HAP-1 (cell line): ENCODE measurements at regions not wholly inside any gene's neighbourhood (a gene's known extent, or its start where the extent isn't known, plus 50 kb on each side); places are given as distances from the start of the nearest gene placed in this dataset.

Experiments used
- DNase-seq, 2 experiments: peaks; one replicate each; pipeline ENCODE4 v3.0.0-alpha.2; 2016 to 2020; ENCODE audit warnings: low spot score in 2 of 2
- H3K27me3 ChIP-seq: fragments of 250-450 bp; sonication (Bioruptor Pico); 2 replicates; pipeline ENCODE4 v1.5.1; 2020; ENCODE audit warnings: low read depth, mild to moderate bottlenecking, moderate library complexity
- H3K36me3 ChIP-seq: fragments of 250-450 bp; sonication (Bioruptor Pico); replicated peaks from 2 replicates; pipeline ENCODE4 v1.5.1; 2020; ENCODE audit warnings: mild to moderate bottlenecking
- H3K4me1 ChIP-seq: fragments of 250-450 bp; sonication (Bioruptor Pico); 2 replicates; pipeline ENCODE4 v1.5.1; 2020; ENCODE audit warnings: mild to moderate bottlenecking
- H3K4me3 ChIP-seq: fragments of 250-450 bp; sonication (Bioruptor Pico); 2 replicates; pipeline ENCODE4 v1.5.1; 2020; ENCODE audit warnings: mild to moderate bottlenecking, moderate library complexity
- H3K9me3 ChIP-seq: fragments of 250-450 bp; sonication (Bioruptor Pico); 2 replicates; pipeline ENCODE4 v1.5.1; 2020; ENCODE audit warnings: mild to moderate bottlenecking, moderate library complexity
- in situ Hi-C: fragments of 300-500 bp; cut with MboI; formaldehyde crosslinking; loops from 3 replicates; pipeline ENCODE4 v1.14.3; 2020; ENCODE audit warnings: low sequenced_read_pairs, inconsistent platforms, mixed read lengths

- Histone ChIP-seq H3K9me3 (no peaks in the 10 kb centered on the region), H3K36me3 (no peaks in the 10 kb centered on the region), H3K4me1 (no peaks in the 10 kb centered on the region), H3K4me3 (no peak overlapping the region), H3K27me3 (0 out of 2 replicates have a peak, but pooled peaks cover 2% of the 10 kb centered on the region)
- no peak for DNase-seq
- in situ Hi-C loops, result no loop called here
These were observed 572.9 kb upstream of the CADM1 start for GRCh38 chr11:116077092-116077491.

- Histone ChIP-seq H3K4me1 (no peaks in the 10 kb centered on the region), H3K27me3 (0 out of 2 replicates have a peak, but pooled peaks cover 2% of the 10 kb centered on the region), H3K36me3 (no peaks in the 10 kb centered on the region), H3K4me3 (no peak overlapping the region), H3K9me3 (no peaks in the 10 kb centered on the region)
- no peak for DNase-seq
- in situ Hi-C loops, result no loop called here
These were observed 569.9 kb upstream of the CADM1 start for GRCh38 chr11:116073854-116074837.

- Histone ChIP-seq H3K27me3 (0 out of 2 replicates have a peak, but pooled peaks cover 2% of the 10 kb centered on the region), H3K4me3 (no peak overlapping the region), H3K36me3 (no peaks in the 10 kb centered on the region), H3K9me3 (no peaks in the 10 kb centered on the region), H3K4me1 (no peaks in the 10 kb centered on the region)
- peak in 1 of 2 experiments; percentile 20 for DNase-seq
- in situ Hi-C loops, result no loop called here
These were observed 568.6 kb upstream of the CADM1 start for GRCh38 chr11:116072601-116073410.

- H3K4me1 ChIP-seq, result no peaks in the 10 kb centered on the region
- H3K9me3 ChIP-seq, result no peaks in the 10 kb centered on the region
- H3K27me3 ChIP-seq, result 0 out of 2 replicates have a peak, but pooled peaks cover 2% of the 10 kb centered on the region
- no peak overlapping the region for H3K4me3 ChIP-seq
- DNase-seq, result no peak
- in situ Hi-C loops, result no loop called here
- no peaks in the 10 kb centered on the region for H3K36me3 ChIP-seq
These were observed 567.9 kb upstream of the CADM1 start for GRCh38 chr11:116072133-116072532.

GRCh38 chr11:116071241-116071640, 567.0 kb upstream of the CADM1 start:
- no peak for DNase-seq
- in situ Hi-C loops, result no loop called here
- H3K27me3 ChIP-seq, result 0 out of 2 replicates have a peak, but pooled peaks cover 2% of the 10 kb centered on the region
- no peaks in the 10 kb centered on the region for H3K36me3 ChIP-seq
- H3K9me3 ChIP-seq, result no peaks in the 10 kb centered on the region
- H3K4me3 ChIP-seq, result no peak overlapping the region
- H3K4me1 ChIP-seq, result no peaks in the 10 kb centered on the region

GRCh38 chr11:116070520-116070919, 566.3 kb upstream of the CADM1 start:
- in situ Hi-C loops, result no loop called here
- Histone ChIP-seq H3K9me3 (no peaks in the 10 kb centered on the region), H3K27me3 (0 out of 2 replicates have a peak, but pooled peaks cover 2% of the 10 kb centered on the region), H3K4me1 (no peaks in the 10 kb centered on the region), H3K4me3 (no peak overlapping the region), H3K36me3 (no peaks in the 10 kb centered on the region)
- DNase-seq, result no peak

- no peak for DNase-seq
- Histone ChIP-seq H3K27me3 (no peaks in the 10 kb centered on the region), H3K4me1 (no peaks in the 10 kb centered on the region), H3K36me3 (no peaks in the 10 kb centered on the region), H3K9me3 (no peaks in the 10 kb centered on the region), H3K4me3 (no peak overlapping the region)
- in situ Hi-C loops, result no loop called here
These were observed 562.6 kb upstream of the CADM1 start for GRCh38 chr11:116066777-116067176.

GRCh38 chr11:116065986-116066385, 561.8 kb upstream of the CADM1 start:
- Histone ChIP-seq H3K4me1 (no peaks in the 10 kb centered on the region), H3K27me3 (no peaks in the 10 kb centered on the region), H3K9me3 (no peaks in the 10 kb centered on the region), H3K36me3 (no peaks in the 10 kb centered on the region), H3K4me3 (no peak overlapping the region)
- DNase-seq, result no peak
- in situ Hi-C loops, result no loop called here

GRCh38 chr11:116065191-116065895, 561.1 kb upstream of the CADM1 start:
- no peaks in the 10 kb centered on the region for H3K4me1 ChIP-seq
- no peaks in the 10 kb centered on the region for H3K27me3 ChIP-seq
- no peak overlapping the region for H3K4me3 ChIP-seq
- in situ Hi-C loops, result no loop called here
- no peaks in the 10 kb centered on the region for H3K9me3 ChIP-seq
- no peaks in the 10 kb centered on the region for H3K36me3 ChIP-seq
- no peak for DNase-seq

- H3K4me3 ChIP-seq, result no peak overlapping the region
- no peaks in the 10 kb centered on the region for H3K4me1 ChIP-seq
- in situ Hi-C loops, result no loop called here
- no peak for DNase-seq
- no peaks in the 10 kb centered on the region for H3K9me3 ChIP-seq
- no peaks in the 10 kb centered on the region for H3K27me3 ChIP-seq
- no peaks in the 10 kb centered on the region for H3K36me3 ChIP-seq
These were observed 558.4 kb upstream of the CADM1 start for GRCh38 chr11:116062490-116063171.

GRCh38 chr11:116062129-116062489, 557.9 kb upstream of the CADM1 start:
- no peaks in the 10 kb centered on the region for H3K27me3 ChIP-seq
- no peaks in the 10 kb centered on the region for H3K9me3 ChIP-seq
- no peak overlapping the region for H3K4me3 ChIP-seq
- DNase-seq, result no peak
- in situ Hi-C loops, result no loop called here
- H3K4me1 ChIP-seq, result no peaks in the 10 kb centered on the region
- H3K36me3 ChIP-seq, result no peaks in the 10 kb centered on the region

GRCh38 chr11:116061322-116061721, 557.1 kb upstream of the CADM1 start:
- Histone ChIP-seq H3K4me3 (no peak overlapping the region), H3K27me3 (no peaks in the 10 kb centered on the region), H3K36me3 (no peaks in the 10 kb centered on the region), H3K4me1 (no peaks in the 10 kb centered on the region), H3K9me3 (no peaks in the 10 kb centered on the region)
- in situ Hi-C loops, result no loop called here
- DNase-seq, result no peak

- peak in 1 of 2 experiments; percentile 10 for DNase-seq
- peaks cover 2% of the 10 kb centered on the region; the same call in 1 of the 2 replicates for H3K27me3 ChIP-seq
- in situ Hi-C loops, result no loop called here
- H3K4me3 ChIP-seq, result no peak overlapping the region
- no peaks in the 10 kb centered on the region for H3K9me3 ChIP-seq
- H3K4me1 ChIP-seq, result no peaks in the 10 kb centered on the region
- H3K36me3 ChIP-seq, result no peaks in the 10 kb centered on the region
These were observed 555.7 kb upstream of the CADM1 start for GRCh38 chr11:116059919-116060318.
